Activated T-helper 9 cell treated with anti-CD3 and anti-CD28 coated beads, Interleukin-2, amount 50 U/mL, for 16 hours (primary cell): ENCODE measurements at regions not wholly inside any gene's neighbourhood (a gene's known extent, or its start where the extent isn't known, plus 50 kb on each side); places are given as distances from the start of the nearest gene placed in this dataset.

Source experiments
- DNase-seq: peaks from one replicate; pipeline ENCODE4 v3.0.0-alpha.2; 2020; ENCODE audit warnings: low read depth

GRCh38 chr13:95499811-95500712 lies 52.5 kb upstream of the CLDN10 start:
- no peak for DNase-seq

DNA sequence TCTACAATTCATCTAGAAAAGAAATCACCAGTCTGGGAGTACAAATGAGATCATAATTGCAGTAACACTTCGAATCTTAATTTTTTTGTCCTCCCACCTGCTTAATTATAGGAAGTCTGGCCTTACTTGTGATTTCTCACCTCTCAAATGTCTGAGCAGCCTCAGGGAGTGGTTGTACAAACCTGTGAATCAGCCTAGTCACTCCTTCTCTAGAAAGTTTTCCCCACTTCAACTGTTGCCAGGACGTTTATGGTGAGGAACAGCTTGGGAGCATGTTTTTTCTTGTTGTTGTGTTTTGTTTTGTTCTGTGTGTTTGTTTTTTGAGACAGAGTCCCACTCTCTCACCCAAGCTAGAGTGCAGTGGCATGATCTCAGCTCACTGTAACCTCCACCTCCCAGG lies 50.3 kb upstream of the CLDN10 start:
- DNase-seq, result no peak
